Mesenchymal stem cell (in vitro differentiated cells and primary cell): ENCODE measurements at regions not wholly inside any gene's neighbourhood (a gene's known extent, or its start where the extent isn't known, plus 50 kb on each side); places are given as distances from the start of the nearest gene placed in this dataset.

ENCODE experiments used
- DNase-seq: peaks from one replicate; pipeline ENCODE4 v3.0.0-alpha.2; 2013
- H2AFZ ChIP-seq: one replicate; pipeline ENCODE4 v1.6.1; 2013; ENCODE audit warnings: low read depth, mild to moderate bottlenecking, control low read depth, inconsistent platforms, low read length, moderate library complexity
- H2AK5ac ChIP-seq: 2 replicates; pipeline ENCODE4 v1.6.1; 2013; ENCODE audit warnings: low read length, moderate library complexity, mild to moderate bottlenecking, inconsistent platforms; ENCODE audit not compliant: severe bottlenecking
- H2BK120ac ChIP-seq: one replicate; pipeline ENCODE4 v1.6.1; 2013; ENCODE audit warnings: low read depth, mild to moderate bottlenecking, inconsistent platforms, low read length, moderate library complexity
- H2BK12ac ChIP-seq, 2 experiments: one replicate each; pipeline ENCODE4 v1.6.1; 2013; ENCODE audit warnings: inconsistent platforms in 2 of 2, low read length in 2 of 2, mild to moderate bottlenecking in 2 of 2, moderate library complexity in 2 of 2, control low read depth in 1 of 2
- H2BK15ac ChIP-seq: one replicate; pipeline ENCODE4 v1.6.1; 2013; ENCODE audit warnings: mild to moderate bottlenecking, low read depth, inconsistent platforms; ENCODE audit not compliant: poor library complexity, severe bottlenecking
- H2BK5ac ChIP-seq: 2 replicates; pipeline ENCODE4 v1.6.1; 2013; ENCODE audit warnings: low read depth, mild to moderate bottlenecking, low read length, control low read depth, inconsistent platforms; ENCODE audit not compliant: poor library complexity, severe bottlenecking
- H3K14ac ChIP-seq, 2 experiments: one replicate each; pipeline ENCODE4 v1.6.1; 2013; ENCODE audit warnings: inconsistent platforms in 2 of 2, low read length in 2 of 2, control low read depth in 1 of 2, mild to moderate bottlenecking in 1 of 2, moderate library complexity in 1 of 2
- H3K18ac ChIP-seq, 2 experiments: one replicate each; pipeline ENCODE4 v1.6.1; 2013; ENCODE audit warnings: inconsistent platforms in 2 of 2, low read length in 2 of 2, control low read depth in 1 of 2, low read depth in 1 of 2, mild to moderate bottlenecking in 1 of 2
- H3K23ac ChIP-seq, 2 experiments: one replicate each; pipeline ENCODE4 v1.6.1; 2013; ENCODE audit warnings: inconsistent platforms in 2 of 2, low read length in 2 of 2, mild to moderate bottlenecking in 2 of 2, moderate library complexity in 2 of 2, control low read depth in 1 of 2
- H3K27ac ChIP-seq: 2 replicates; pipeline ENCODE4 v1.5.1; 2013; ENCODE audit warnings: mild to moderate bottlenecking, moderate library complexity, low read length, control low read depth, inconsistent platforms; ENCODE audit not compliant: poor library complexity, severe bottlenecking
- H3K27me3 ChIP-seq, 2 experiments: 2 replicates each; pipeline versions ENCODE4 v1.6.1 to v1.7.0; 2013; ENCODE audit warnings: low read length in 2 of 2, mild to moderate bottlenecking in 2 of 2, moderate library complexity in 2 of 2, control low read depth in 1 of 2, inconsistent platforms in 1 of 2; ENCODE audit not compliant: control insufficient read depth in 1 of 2, insufficient read depth in 1 of 2
- H3K36me3 ChIP-seq, 2 experiments: 2 replicates each; pipeline versions ENCODE4 v1.6.1 to v1.7.0; 2013; ENCODE audit warnings: low read length in 2 of 2, control low read depth in 1 of 2, inconsistent platforms in 1 of 2, low read depth in 1 of 2, mild to moderate bottlenecking in 1 of 2; ENCODE audit not compliant: insufficient read depth in 2 of 2, control insufficient read depth in 1 of 2
- H3K4ac ChIP-seq, 2 experiments: one replicate each; pipeline ENCODE4 v1.6.1; 2013; ENCODE audit warnings: inconsistent platforms in 2 of 2, low read length in 2 of 2, mild to moderate bottlenecking in 2 of 2, moderate library complexity in 2 of 2, control low read depth in 1 of 2, low read depth in 1 of 2
- H3K4me1 ChIP-seq: 2 replicates; pipeline ENCODE4 v1.6.1; 2013; ENCODE audit warnings: low read depth, low read length, control low read depth; ENCODE audit not compliant: control insufficient read depth, insufficient read depth
- H3K4me2 ChIP-seq: 2 replicates; pipeline ENCODE4 v1.6.1; 2013; ENCODE audit warnings: low read length, mild to moderate bottlenecking, inconsistent platforms; ENCODE audit not compliant: poor library complexity, severe bottlenecking
- H3K4me3 ChIP-seq, 2 experiments: 2 replicates each; pipeline versions ENCODE4 v1.5.1 to v1.7.0; 2013; ENCODE audit warnings: low read length in 2 of 2, mild to moderate bottlenecking in 2 of 2, control low read depth in 1 of 2, low read depth in 1 of 2; ENCODE audit not compliant: insufficient read depth in 1 of 2
- H3K79me1 ChIP-seq: replicated peaks from 2 replicates; pipeline ENCODE4 v1.6.1; 2013; ENCODE audit warnings: mild to moderate bottlenecking, control low read depth, low read length, inconsistent platforms; ENCODE audit not compliant: poor library complexity, severe bottlenecking
- H3K9ac ChIP-seq: 2 replicates; pipeline ENCODE4 v1.7.0; 2013; ENCODE audit warnings: mild to moderate bottlenecking, low read length, moderate library complexity
- H3K9me3 ChIP-seq: 2 replicates; pipeline ENCODE4 v1.7.0; 2013; ENCODE audit warnings: mild to moderate bottlenecking, low read length; ENCODE audit not compliant: control insufficient read depth
- H4K8ac ChIP-seq: one replicate; pipeline ENCODE4 v1.6.1; 2013; ENCODE audit warnings: inconsistent platforms, mild to moderate bottlenecking, low read length, moderate library complexity
- H4K91ac ChIP-seq: one replicate; pipeline ENCODE4 v1.6.1; 2013; ENCODE audit warnings: mild to moderate bottlenecking, low read length, inconsistent platforms
- WGBS: methylation state at CpG from one replicate; pipeline ENCODE4 v1.1.7; 2013; ENCODE audit warnings: mixed read lengths; 5-methylcytosine and 5-hydroxymethylcytosine counted together

DNA sequence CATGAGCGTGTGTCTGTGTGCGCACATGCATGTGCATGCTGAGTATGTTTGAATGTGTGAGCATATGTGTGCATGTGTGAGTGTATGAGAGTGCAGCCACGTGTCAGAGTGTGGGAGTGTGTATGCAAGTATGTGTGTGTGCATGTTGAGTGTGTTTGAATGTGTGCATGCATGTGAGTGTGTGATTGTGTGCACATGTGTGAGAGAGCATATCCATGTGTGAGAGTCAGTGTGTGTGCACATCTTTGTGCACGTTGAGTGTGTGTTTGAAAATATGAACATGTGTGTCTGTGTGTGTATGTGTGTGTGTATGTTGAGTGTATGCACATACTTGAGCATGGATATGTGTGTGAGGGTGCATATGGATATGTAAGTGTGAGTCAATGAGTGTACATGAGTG is 730.8 kb downstream of the VRK1 start:
- no peaks in the 10 kb centered on the region for H3K79me1 ChIP-seq
- no peak overlapping the region for H2BK120ac ChIP-seq
- no peak overlapping the region for H3K9ac ChIP-seq
- H3K18ac ChIP-seq = no peak overlapping the region
- no peak overlapping the region for H3K27ac ChIP-seq
- H3K9me3 ChIP-seq = peaks cover 5% of the 10 kb centered on the region
- no peaks in the 10 kb centered on the region for H3K4me1 ChIP-seq
- no peak overlapping the region for H3K4me3 ChIP-seq
- no peak overlapping the region for H2BK5ac ChIP-seq
- no peak for DNase-seq
- H4K91ac ChIP-seq = no peak overlapping the region
- no peak overlapping the region for H3K4ac ChIP-seq
- H2BK12ac ChIP-seq = no peak overlapping the region
- no peak overlapping the region for H2AFZ ChIP-seq
- no peak overlapping the region for H3K23ac ChIP-seq
- no peak overlapping the region for H4K8ac ChIP-seq
- H2BK15ac ChIP-seq = no peak overlapping the region
- no peak overlapping the region for H3K14ac ChIP-seq
- no peak overlapping the region for H3K4me2 ChIP-seq
- no peaks in the 10 kb centered on the region for H3K27me3 ChIP-seq
- WGBS = 56% methylated on average over 4 of the region's 4 CpGs
- H2AK5ac ChIP-seq = no peak overlapping the region
- no peaks in the 10 kb centered on the region for H3K36me3 ChIP-seq

GRCh38 chr14:97532052-97532451 is 734.9 kb downstream of the VRK1 start:
- no peak overlapping the region for H3K9ac ChIP-seq
- 80% methylated on average over 1 of the region's 1 CpG for WGBS
- no peaks in the 10 kb centered on the region for H3K4me1 ChIP-seq
- H2BK120ac ChIP-seq = no peak overlapping the region
- no peak for DNase-seq
- H3K23ac ChIP-seq = no peak overlapping the region
- H3K9me3 ChIP-seq = no peaks in the 10 kb centered on the region
- H4K8ac ChIP-seq = no peak overlapping the region
- H3K4me2 ChIP-seq = no peak overlapping the region
- H3K14ac ChIP-seq = no peak overlapping the region
- no peak overlapping the region for H3K18ac ChIP-seq
- H4K91ac ChIP-seq = no peak overlapping the region
- no peaks in the 10 kb centered on the region for H3K79me1 ChIP-seq
- no peak overlapping the region for H3K27ac ChIP-seq
- no peak overlapping the region for H3K4me3 ChIP-seq
- H2BK12ac ChIP-seq = no peak overlapping the region
- H3K36me3 ChIP-seq = no peaks in the 10 kb centered on the region
- no peaks in the 10 kb centered on the region for H3K27me3 ChIP-seq
- no peak overlapping the region for H2AFZ ChIP-seq
- H3K4ac ChIP-seq = no peak overlapping the region
- no peak overlapping the region for H2BK15ac ChIP-seq
- no peak overlapping the region for H2AK5ac ChIP-seq
- no peak overlapping the region for H2BK5ac ChIP-seq

DNA sequence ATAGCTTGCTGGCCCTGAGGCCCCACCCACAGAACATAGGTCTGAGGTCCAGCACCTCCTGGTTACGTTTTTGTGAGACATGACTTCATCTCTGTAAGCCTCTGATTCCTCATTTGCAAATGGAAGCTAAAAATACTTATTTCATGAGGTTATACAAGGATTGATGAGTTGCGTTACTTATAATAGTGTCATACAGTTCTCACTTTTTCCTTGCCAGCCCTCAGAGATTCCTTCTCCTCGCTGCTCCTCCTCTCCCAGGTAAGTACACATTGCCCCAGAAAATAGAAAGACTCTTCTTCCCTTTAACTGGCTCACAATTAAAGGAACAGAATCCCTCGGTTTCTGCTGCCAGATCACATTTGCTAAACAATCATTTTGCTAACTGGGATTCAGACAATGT is 739.2 kb downstream of the VRK1 start:
- H4K8ac ChIP-seq = no peak overlapping the region
- no peaks in the 10 kb centered on the region for H3K27me3 ChIP-seq
- H2AK5ac ChIP-seq = no peak overlapping the region
- no peak overlapping the region for H2AFZ ChIP-seq
- no peaks in the 10 kb centered on the region for H3K9me3 ChIP-seq
- no peaks in the 10 kb centered on the region for H3K36me3 ChIP-seq
- H2BK5ac ChIP-seq = no peak overlapping the region
- H2BK120ac ChIP-seq = no peak overlapping the region
- no peaks in the 10 kb centered on the region for H3K79me1 ChIP-seq
- no peak for DNase-seq
- no peaks in the 10 kb centered on the region for H3K4me1 ChIP-seq
- H3K18ac ChIP-seq = no peak overlapping the region
- no peak overlapping the region for H3K4me3 ChIP-seq
- H3K4me2 ChIP-seq = no peak overlapping the region
- H2BK12ac ChIP-seq = no peak overlapping the region
- H2BK15ac ChIP-seq = no peak overlapping the region
- no peak overlapping the region for H4K91ac ChIP-seq
- 41% methylated on average over 3 of the region's 4 CpGs for WGBS
- no peak overlapping the region for H3K14ac ChIP-seq
- H3K23ac ChIP-seq = no peak overlapping the region
- no peak overlapping the region for H3K9ac ChIP-seq
- no peak overlapping the region for H3K4ac ChIP-seq
- no peak overlapping the region for H3K27ac ChIP-seq

GRCh38 chr14:97538749-97539410 is 741.7 kb downstream of the VRK1 start:
- no peak overlapping the region for H3K23ac ChIP-seq
- H3K9me3 ChIP-seq = no peaks in the 10 kb centered on the region
- H2BK5ac ChIP-seq = no peak overlapping the region
- H3K4ac ChIP-seq = no peak overlapping the region
- H3K18ac ChIP-seq = no peak overlapping the region
- H3K4me2 ChIP-seq = no peak overlapping the region
- no peak overlapping the region for H4K91ac ChIP-seq
- H3K14ac ChIP-seq = no peak overlapping the region
- H3K36me3 ChIP-seq = no peaks in the 10 kb centered on the region
- H2BK120ac ChIP-seq = no peak overlapping the region
- WGBS = 73% methylated on average over 9 of the region's 10 CpGs
- H3K27me3 ChIP-seq = no peaks in the 10 kb centered on the region
- H3K4me1 ChIP-seq = no peaks in the 10 kb centered on the region
- no peak overlapping the region for H2AFZ ChIP-seq
- no peak overlapping the region for H2AK5ac ChIP-seq
- H3K9ac ChIP-seq = no peak overlapping the region
- H3K4me3 ChIP-seq = no peak overlapping the region
- no peak overlapping the region for H3K27ac ChIP-seq
- H3K79me1 ChIP-seq = no peaks in the 10 kb centered on the region
- no peak for DNase-seq
- H4K8ac ChIP-seq = no peak overlapping the region
- H2BK15ac ChIP-seq = no peak overlapping the region
- no peak overlapping the region for H2BK12ac ChIP-seq
